HG02852 (cell line): ENCODE measurements at regions not wholly inside any gene's neighbourhood (a gene's known extent, or its start where the extent isn't known, plus 50 kb on each side); places are given as distances from the start of the nearest gene placed in this dataset.

Source experiments
- ATAC-seq: cut with Tn5 transposase; IDR thresholded peaks from one replicate; pipeline ENCODE4 v1.9.1; 2021; ENCODE audit warnings: mild to moderate bottlenecking, moderate library complexity; ENCODE audit not compliant: unreplicated experiment

GRCh38 chr6:45714741-45715507 lies 300.7 kb downstream of the CLIC5 start:
- no peak for ATAC-seq

GRCh38 chr6:45714006-45714730 lies 301.5 kb downstream of the CLIC5 start:
- no peak for ATAC-seq
